IMR-90 (cell line): ENCODE measurements at regions not wholly inside any gene's neighbourhood (a gene's known extent, or its start where the extent isn't known, plus 50 kb on each side); places are given as distances from the start of the nearest gene placed in this dataset.

ENCODE experiments used
- ATAC-seq: fragments of 200-7000 bp; cut with Tn5 transposase; 2 replicates; pipeline ENCODE4 v1.9.1; 2020; ENCODE audit warnings: low read depth, mild to moderate bottlenecking, moderate library complexity
- BruUV-seq: library from RNA; stranded (reverse); fragments of 400-500 nt; replicated peaks from 2 replicates; lab custom pipeline; 2021; lab: Mats Ljungman, UMichigan
- CTCF ChIA-PET: fragments of 300-600 bp; formaldehyde crosslinking; extraction: SDS; loops from one replicate; lab custom pipeline; 2021; ENCODE audit warnings: antibody characterized with exemption; lab: Yijun Ruan, JAX
- POLR2A ChIA-PET: fragments of 300-600 bp; sonication (Branson Sonifier 250); formaldehyde crosslinking; loops from one replicate; lab custom pipeline; 2022; ENCODE audit warnings: antibody characterized with exemption; ENCODE audit not compliant: unreplicated experiment; lab: Charles Lee
- DNase-seq: peaks from one replicate; pipeline ENCODE4 v3.0.0; 2013
- H2AFZ ChIP-seq: replicated peaks from 2 replicates; pipeline ENCODE3; 2013; ENCODE audit warnings: low read length, mild to moderate bottlenecking; ENCODE audit not compliant: poor library complexity
- H2AK5ac ChIP-seq: 2 replicates; pipeline ENCODE4 v1.6.1; 2013; ENCODE audit warnings: low read depth, low read length, inconsistent platforms
- H2AK9ac ChIP-seq: replicated peaks from 2 replicates; pipeline ENCODE3; 2013; ENCODE audit warnings: mild to moderate bottlenecking, low read depth, low read length, moderate library complexity; ENCODE audit not compliant: poor library complexity
- H2BK120ac ChIP-seq: 2 replicates; pipeline ENCODE4 v1.6.1; 2013; ENCODE audit warnings: low read depth, low read length, inconsistent platforms
- H2BK15ac ChIP-seq: 3 replicates; pipeline ENCODE4 v1.6.1; 2013; ENCODE audit warnings: low read depth, low read length, inconsistent platforms
- H2BK20ac ChIP-seq: 2 replicates; pipeline ENCODE4 v1.6.1; 2013; ENCODE audit warnings: low read depth, mild to moderate bottlenecking, inconsistent platforms, low read length, moderate library complexity
- H2BK5ac ChIP-seq: 2 replicates; pipeline ENCODE4 v1.6.1; 2013; ENCODE audit warnings: mild to moderate bottlenecking, low read depth, low read length, inconsistent platforms; ENCODE audit not compliant: poor library complexity, severe bottlenecking
- H3K14ac ChIP-seq: replicated peaks from 2 replicates; pipeline ENCODE4 v1.6.1; 2013; ENCODE audit warnings: low read depth, low read length, inconsistent platforms
- H3K18ac ChIP-seq: 2 replicates; pipeline ENCODE4 v1.6.1; 2013; ENCODE audit warnings: low read depth, low read length, control low read depth
- H3K23ac ChIP-seq: 2 replicates; pipeline ENCODE4 v1.6.1; 2013; ENCODE audit warnings: low read depth, low read length, inconsistent platforms
- H3K27ac ChIP-seq: 2 replicates; pipeline ENCODE4 v1.5.1; 2013; ENCODE audit warnings: mild to moderate bottlenecking, control low read depth, low read length; ENCODE audit not compliant: insufficient read depth
- H3K27me3 ChIP-seq: 2 replicates; pipeline ENCODE4 v1.6.1; 2013; ENCODE audit warnings: low read length; ENCODE audit not compliant: control insufficient read depth, insufficient read depth
- H3K36me3 ChIP-seq: 2 replicates; pipeline ENCODE4 v1.6.1; 2013; ENCODE audit warnings: low read length, mixed read lengths; ENCODE audit not compliant: control insufficient read depth, insufficient read depth
- H3K4ac ChIP-seq: 2 replicates; pipeline ENCODE4 v1.6.1; 2013; ENCODE audit warnings: low read depth, low read length, inconsistent platforms
- H3K4me1 ChIP-seq: 2 replicates; pipeline ENCODE4 v1.6.1; 2013; ENCODE audit warnings: low read length, mixed read lengths; ENCODE audit not compliant: control insufficient read depth, insufficient read depth
- H3K4me2 ChIP-seq: 2 replicates; pipeline ENCODE4 v1.6.1; 2013; ENCODE audit warnings: low read depth, mild to moderate bottlenecking, control low read depth, low read length, moderate library complexity
- H3K4me3 ChIP-seq: 2 replicates; pipeline ENCODE4 v1.5.1; 2013; ENCODE audit warnings: low read depth, mild to moderate bottlenecking, control low read depth, low read length, moderate library complexity; ENCODE audit not compliant: insufficient read depth
- H3K56ac ChIP-seq: 2 replicates; pipeline ENCODE4 v1.6.1; 2013; ENCODE audit warnings: low read length, inconsistent platforms; ENCODE audit not compliant: insufficient read depth; ENCODE audit errors: extremely low read depth
- H3K79me1 ChIP-seq, 2 experiments: 2 replicates each; pipeline ENCODE4 v1.6.1; 2013; ENCODE audit warnings: low read length in 2 of 2, inconsistent platforms in 1 of 2, low read depth in 1 of 2
- H3K9ac ChIP-seq: 2 replicates; pipeline ENCODE4 v1.6.1; 2013; ENCODE audit warnings: low read depth, low read length, control low read depth
- H3K9me1 ChIP-seq: 2 replicates; pipeline ENCODE4 v1.6.1; 2013; ENCODE audit warnings: low read length, inconsistent platforms; ENCODE audit not compliant: insufficient read depth
- H3K9me3 ChIP-seq: 2 replicates; pipeline ENCODE4 v1.6.1; 2013; ENCODE audit warnings: low read length; ENCODE audit not compliant: control insufficient read depth, insufficient read depth
- H4K20me1 ChIP-seq: 2 replicates; pipeline ENCODE4 v1.6.1; 2013; ENCODE audit warnings: low read length, inconsistent platforms; ENCODE audit not compliant: insufficient read depth
- H4K5ac ChIP-seq: 2 replicates; pipeline ENCODE4 v1.6.1; 2013; ENCODE audit warnings: mild to moderate bottlenecking, low read depth, low read length, control low read depth
- H4K8ac ChIP-seq, 2 experiments: 2 replicates each; pipeline ENCODE4 v1.6.1; 2013; ENCODE audit warnings: low read depth in 2 of 2, low read length in 2 of 2, control low read depth in 1 of 2, inconsistent platforms in 1 of 2
- H4K91ac ChIP-seq: 2 replicates; pipeline ENCODE4 v1.6.1; 2013; ENCODE audit warnings: low read depth, low read length, inconsistent platforms; ENCODE audit not compliant: insufficient read depth
- CEBPB ChIP-seq: IDR thresholded peaks from 2 replicates; pipeline ENCODE4 v1.6.1; 2012; ENCODE audit warnings: low read depth, low read length, improper control_type of control experiment
- MXI1 ChIP-seq: IDR thresholded peaks from 2 replicates; pipeline ENCODE4 v1.6.1; 2012; ENCODE audit warnings: low read depth, mild to moderate bottlenecking, low read length, moderate library complexity, borderline replicate concordance
- WGBS, 2 experiments: methylation state at CpG; one replicate each; pipeline versions ENCODE4 v1.1.5 to v1.1.7; 2013; ENCODE audit warnings: missing lambda C conversion rate in 2 of 2; ENCODE audit not compliant: insufficient read length in 1 of 2; ENCODE audit errors: extremely low coverage in 2 of 2; 5-methylcytosine and 5-hydroxymethylcytosine counted together
- dilution Hi-C: fragments of 300-500 bp; cut with HindIII; formaldehyde crosslinking; loops from one replicate; pipeline ENCODE4 v1.14.3; 2018; ENCODE audit warnings: low sequenced_read_pairs; ENCODE audit not compliant: unreplicated experiment
- in situ Hi-C: fragments of 300-500 bp; cut with MboI; formaldehyde crosslinking; loops from 3 replicates; pipeline ENCODE4 v1.14.3; 2019; ENCODE audit warnings: low sequenced_read_pairs, inconsistent platforms, mixed read lengths
- intact Hi-C: fragments of 100-400 bp; cut with micrococcal nuclease; formaldehyde crosslinking; loops from 2 replicates; pipeline ENCODE4 v1.10.0; 2022

GRCh38 chr6:21305893-21306332 is 287.6 kb upstream of the SOX4 start:
- H2AK5ac ChIP-seq: no peak overlapping the region
- BruUV-seq: no TSS peak
- no peaks in the 10 kb centered on the region for H3K9me1 ChIP-seq
- TF ChIP-seq MXI1 (no peak), CEBPB (peak; percentile 95)
- H3K23ac ChIP-seq: no peak overlapping the region; the same call in 1 of the 2 replicates
- H3K4me3 ChIP-seq: no peak overlapping the region
- H4K8ac ChIP-seq: no peak overlapping the region
- H4K20me1 ChIP-seq: no peaks in the 10 kb centered on the region
- H2BK20ac ChIP-seq: no peak overlapping the region
- H3K27me3 ChIP-seq: no peaks in the 10 kb centered on the region
- no peak overlapping the region for H2AFZ ChIP-seq
- ChIA-PET POLR2A (no interaction called here), CTCF (interaction anchor here (0.8 kb wide), 1 partner anchor 36 kb away, joined by 5 read pairs; no protein-coding TSS in a partner anchor)
- H4K91ac ChIP-seq: no peak overlapping the region
- H3K4ac ChIP-seq: no peak overlapping the region
- no peak overlapping the region for H4K5ac ChIP-seq
- no peak overlapping the region for H2BK120ac ChIP-seq
- dilution Hi-C loops: no loop called here
- no peak overlapping the region for H2BK15ac ChIP-seq
- H3K9ac ChIP-seq: no peak overlapping the region
- H3K56ac ChIP-seq: no peak overlapping the region
- no peak overlapping the region for H2AK9ac ChIP-seq
- H3K4me1 ChIP-seq: no peaks in the 10 kb centered on the region
- in situ Hi-C loops: no loop called here
- H3K4me2 ChIP-seq: no peak overlapping the region
- H3K27ac ChIP-seq: no peak overlapping the region
- intact Hi-C loops: no loop called here
- no peaks in the 10 kb centered on the region for H3K79me1 ChIP-seq
- peak; percentile 14 for DNase-seq
- ATAC-seq: peak; percentile 35; the same call in 1 of the 2 replicates
- H3K9me3 ChIP-seq: no peaks in the 10 kb centered on the region
- H2BK5ac ChIP-seq: no peak overlapping the region
- H3K18ac ChIP-seq: no peak overlapping the region
- no peak overlapping the region for H3K14ac ChIP-seq
- no peaks in the 10 kb centered on the region for H3K36me3 ChIP-seq
- no CpG with 5 or more reads among the region's 2 CpGs for WGBS, 2 experiments
